Endothelial cell (in vitro differentiated cells): ENCODE measurements at regions not wholly inside any gene's neighbourhood (a gene's known extent, or its start where the extent isn't known, plus 50 kb on each side); places are given as distances from the start of the nearest gene placed in this dataset.
"Not testable (repeated sequence)": the region's sequence is repeated elsewhere in the genome, so short reads cannot be mapped to it uniquely, and the experiment has no call there.

Experiments used
- DNase-seq: peaks from one replicate; pipeline ENCODE4 v3.0.0; 2021; ENCODE audit warnings: low spot score
- H3K27ac Mint-ChIP-seq: one replicate; pipeline ENCODE4 v1.8.0; 2021; ENCODE audit warnings: mixed read lengths, inconsistent platforms; ENCODE audit not compliant: unreplicated experiment
- H3K27me3 Mint-ChIP-seq: one replicate; pipeline ENCODE4 v1.8.0; 2021; ENCODE audit warnings: mild to moderate bottlenecking, moderate library complexity, mixed read lengths, inconsistent platforms; ENCODE audit not compliant: unreplicated experiment
- H3K36me3 Mint-ChIP-seq: one replicate; pipeline ENCODE4 v1.8.0; 2021; ENCODE audit warnings: mild to moderate bottlenecking, low read depth, mixed read lengths, inconsistent platforms; ENCODE audit not compliant: unreplicated experiment
- H3K4me1 Mint-ChIP-seq: one replicate; pipeline ENCODE4 v1.8.0; 2021; ENCODE audit warnings: mild to moderate bottlenecking, mixed read lengths, inconsistent platforms; ENCODE audit not compliant: unreplicated experiment
- H3K4me3 Mint-ChIP-seq: one replicate; pipeline ENCODE4 v1.8.0; 2021; ENCODE audit warnings: mild to moderate bottlenecking, mixed read lengths, inconsistent platforms; ENCODE audit not compliant: unreplicated experiment
- H3K9me3 Mint-ChIP-seq: one replicate; pipeline ENCODE4 v1.8.0; 2021; ENCODE audit warnings: mixed read lengths, inconsistent platforms; ENCODE audit not compliant: unreplicated experiment
- CTCF ChIP-seq: fragments of 200-600 bp; sonication (generic); IDR thresholded peaks from one replicate; pipeline ENCODE4 v1.5.0; 2021; ENCODE audit warnings: antibody characterized with exemption; ENCODE audit not compliant: unreplicated experiment

DNA sequence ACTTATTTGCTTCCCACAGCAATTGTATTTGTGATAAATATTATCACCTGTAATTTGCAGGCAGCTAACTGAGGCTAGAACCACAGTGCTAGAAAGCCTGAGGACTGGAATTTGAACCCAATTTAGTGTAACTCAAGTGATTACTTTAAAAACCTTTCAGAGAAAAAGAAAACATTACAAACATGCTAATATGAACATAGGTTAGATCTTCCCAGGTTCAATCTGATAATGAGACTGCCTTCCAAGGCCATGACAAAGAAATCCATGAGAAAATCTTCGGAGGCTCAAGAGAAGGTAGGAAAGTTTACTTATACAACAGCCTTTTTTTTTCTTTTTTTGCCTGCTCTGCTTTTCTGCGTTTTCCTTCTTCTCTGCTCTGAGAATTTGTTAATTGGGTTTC, 620.6 kb upstream of the CCNG1 start:
- H3K4me3 Mint-ChIP-seq: no peak overlapping the region
- H3K4me1 Mint-ChIP-seq: no peaks in the 10 kb centered on the region
- no peaks in the 10 kb centered on the region for H3K36me3 Mint-ChIP-seq
- no peak for DNase-seq
- TF ChIP-seq CTCF: no peak
- H3K27ac Mint-ChIP-seq: no peak overlapping the region
- no peaks in the 10 kb centered on the region for H3K9me3 Mint-ChIP-seq
- H3K27me3 Mint-ChIP-seq: peaks cover 2% of the 10 kb centered on the region

DNA sequence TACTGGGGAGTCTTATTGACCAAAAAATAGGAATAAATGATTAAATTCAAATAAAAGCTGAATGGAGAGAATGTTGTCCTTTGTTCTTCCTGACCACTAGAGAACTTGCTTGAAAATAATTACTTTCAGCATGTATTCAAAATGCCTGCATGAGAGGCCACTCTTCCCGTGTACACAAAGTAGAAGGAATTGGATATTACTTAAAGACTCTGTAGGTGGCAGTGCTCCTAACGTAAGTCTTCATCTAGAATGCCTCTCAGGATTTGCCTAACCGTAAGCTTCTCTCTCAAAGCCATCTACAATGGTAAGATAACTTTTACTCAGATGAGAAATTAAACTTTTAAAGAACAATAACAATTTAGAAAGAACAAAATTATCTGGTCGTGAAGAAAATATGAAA, 620.0 kb upstream of the CCNG1 start:
- no peaks in the 10 kb centered on the region for H3K4me1 Mint-ChIP-seq
- TF ChIP-seq CTCF: no peak

GRCh38 chr5:162821664-162822063, 615.7 kb upstream of the CCNG1 start:
- H3K27me3 Mint-ChIP-seq, H3K9me3 Mint-ChIP-seq, H3K36me3 Mint-ChIP-seq, DNase-seq, H3K4me3 Mint-ChIP-seq, H3K4me1 Mint-ChIP-seq, H3K27ac Mint-ChIP-seq: not testable (repeated sequence)

More for the DNA sequence above, 620.0 kb upstream of the CCNG1 start:
- H3K4me3 Mint-ChIP-seq: no peak overlapping the region
- H3K36me3 Mint-ChIP-seq: no peaks in the 10 kb centered on the region
- no peak overlapping the region for H3K27ac Mint-ChIP-seq
- H3K27me3 Mint-ChIP-seq: peaks cover 2% of the 10 kb centered on the region
- no peak for DNase-seq
- no peaks in the 10 kb centered on the region for H3K9me3 Mint-ChIP-seq

- Mint-ChIP-seq H3K9me3 (no peaks in the 10 kb centered on the region), H3K4me1 (no peaks in the 10 kb centered on the region), H3K4me3 (no peak overlapping the region), H3K27ac (no peak overlapping the region), H3K36me3 (no peaks in the 10 kb centered on the region), H3K27me3 (no peaks in the 10 kb centered on the region)
- TF ChIP-seq CTCF: no peak
- DNase-seq: no peak
Observed at GRCh38 chr5:162824360-162824759, 613.0 kb upstream of the CCNG1 start.

GRCh38 chr5:162837155-162837554, 600.2 kb upstream of the CCNG1 start:
- Mint-ChIP-seq H3K36me3 (no peaks in the 10 kb centered on the region), H3K27ac (no peak overlapping the region)
- TF ChIP-seq CTCF: no peak

GRCh38 chr5:162842727-162843126, 594.7 kb upstream of the CCNG1 start:
- Mint-ChIP-seq H3K36me3 (no peaks in the 10 kb centered on the region), H3K4me3 (no peak overlapping the region), H3K9me3 (no peaks in the 10 kb centered on the region), H3K27ac (no peak overlapping the region), H3K27me3 (no peaks in the 10 kb centered on the region), H3K4me1 (no peaks in the 10 kb centered on the region)
- no peak for DNase-seq
- TF ChIP-seq CTCF: no peak

More at GRCh38 chr5:162837155-162837554, 600.2 kb upstream of the CCNG1 start:
- no peak overlapping the region for H3K4me3 Mint-ChIP-seq
- no peaks in the 10 kb centered on the region for H3K9me3 Mint-ChIP-seq
- peaks cover 2% of the 10 kb centered on the region for H3K27me3 Mint-ChIP-seq
- no peak for DNase-seq
- no peaks in the 10 kb centered on the region for H3K4me1 Mint-ChIP-seq
